ENCODE measurements at regions not wholly inside any gene's neighbourhood (a gene's known extent, or its start where the extent isn't known, plus 50 kb on each side); places are given as distances from the start of the nearest gene placed in this dataset.
A peak's percentile ranks its signal among the peaks of the same experiment; 100 is the strongest.

GRCh38 chr4:189062047-189062820, 878.4 kb upstream of the FRG1 start:
- DNase-seq (ENCODE audit: low read depth): no peak
- H3K4me3 ChIP-seq (ENCODE audit: control insufficient read depth, low read depth, low read length): no peak overlapping the region
- TF ChIP-seq CTCF (conservative IDR thresholded peaks at IDR 0.05; ENCODE audit: control insufficient read depth, insufficient read depth, low read depth, low read length): no peak

- no peak for DNase-seq (ENCODE audit: low read depth)
- no peak for TF ChIP-seq CTCF (conservative IDR thresholded peaks at IDR 0.05; ENCODE audit: control insufficient read depth, insufficient read depth, low read depth, low read length)
- no peak overlapping the region for H3K4me3 ChIP-seq (ENCODE audit: control insufficient read depth, low read depth, low read length)
These were observed 870.9 kb upstream of the FRG1 start for GRCh38 chr4:189069772-189070171.

DNA sequence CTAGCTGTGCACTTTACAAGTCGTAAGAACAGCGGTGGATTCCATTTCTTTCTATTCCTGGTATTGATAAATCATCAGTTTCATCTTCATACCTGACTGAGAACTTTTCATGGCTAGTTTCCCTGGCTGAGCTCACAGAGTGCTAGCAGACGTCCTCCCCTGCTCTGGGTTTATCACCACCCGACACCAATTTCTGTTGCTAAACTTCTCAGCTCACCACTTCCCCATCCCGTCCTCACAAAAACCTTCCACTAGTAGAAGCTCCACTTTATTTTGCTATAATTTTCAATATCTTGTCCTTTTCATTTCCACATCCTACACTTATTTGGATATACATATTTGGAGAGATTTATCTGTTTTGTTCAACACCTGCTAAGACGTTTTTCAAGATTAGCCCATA, 869.4 kb upstream of the FRG1 start:
- H3K4me3 ChIP-seq (ENCODE audit: control insufficient read depth, low read depth, low read length): no peak overlapping the region
- DNase-seq (ENCODE audit: low read depth): no peak
- TF ChIP-seq CTCF (conservative IDR thresholded peaks at IDR 0.05; ENCODE audit: control insufficient read depth, insufficient read depth, low read depth, low read length): no peak

DNA sequence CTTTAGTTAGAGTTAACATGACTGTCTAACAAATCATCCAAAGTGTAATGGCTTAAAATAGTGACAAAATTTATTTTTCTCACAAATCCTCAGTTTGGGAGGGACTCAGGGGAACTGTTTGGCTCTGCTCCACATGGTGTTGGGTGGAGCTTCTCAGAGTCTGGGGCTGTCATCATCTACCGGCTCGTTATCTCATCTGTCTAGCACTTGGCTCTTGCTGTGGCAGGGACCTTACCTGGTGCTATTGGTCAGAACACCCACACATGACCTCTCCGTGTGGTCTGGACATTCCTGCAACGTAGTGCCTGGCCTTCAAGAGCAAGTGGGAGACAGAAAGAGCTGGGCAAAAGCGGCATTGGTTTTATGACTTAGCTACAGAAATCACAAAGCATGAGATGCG, 866.9 kb upstream of the FRG1 start:
- no peak for TF ChIP-seq CTCF (conservative IDR thresholded peaks at IDR 0.05; ENCODE audit: control insufficient read depth, insufficient read depth, low read depth, low read length)
- H3K4me3 ChIP-seq (ENCODE audit: control insufficient read depth, low read depth, low read length): no peak overlapping the region
- no peak for DNase-seq (ENCODE audit: low read depth)

- no peak overlapping the region for H3K4me3 ChIP-seq (ENCODE audit: control insufficient read depth, low read depth, low read length)
- peak; percentile 58 for DNase-seq (ENCODE audit: low read depth)
- no peak for TF ChIP-seq CTCF (conservative IDR thresholded peaks at IDR 0.05; ENCODE audit: control insufficient read depth, insufficient read depth, low read depth, low read length)
These were observed 858.8 kb upstream of the FRG1 start for GRCh38 chr4:189081826-189082225.

DNA sequence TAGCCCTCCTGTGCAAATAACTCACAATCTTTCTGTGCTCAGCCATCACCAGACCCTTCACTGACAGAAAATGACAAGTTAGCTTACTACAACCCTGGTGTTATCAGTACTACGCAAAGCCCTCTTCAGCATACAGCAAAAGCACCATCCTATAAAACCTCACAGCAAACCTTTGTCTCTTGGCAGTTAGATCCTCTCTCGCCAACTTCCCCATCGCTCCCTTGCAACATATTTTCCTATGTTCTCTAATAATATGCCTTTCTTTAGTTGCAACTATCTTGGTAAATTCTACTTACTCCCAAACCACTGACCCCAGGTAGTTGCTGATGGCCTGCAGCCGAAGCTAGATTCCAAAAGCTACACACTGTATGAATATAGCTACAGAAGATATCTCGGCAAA, 856.9 kb upstream of the FRG1 start:
- TF ChIP-seq CTCF (conservative IDR thresholded peaks at IDR 0.05; ENCODE audit: control insufficient read depth, insufficient read depth, low read depth, low read length): no peak
- DNase-seq (ENCODE audit: low read depth): no peak

More for the DNA sequence above, 856.9 kb upstream of the FRG1 start:
- H3K4me3 ChIP-seq (ENCODE audit: control insufficient read depth, low read depth, low read length): no peak overlapping the region
